Epithelial cell of esophagus (primary cell): ENCODE measurements at regions not wholly inside any gene's neighbourhood (a gene's known extent, or its start where the extent isn't known, plus 50 kb on each side); places are given as distances from the start of the nearest gene placed in this dataset.
A peak's percentile ranks its signal among the peaks of the same experiment; 100 is the strongest.

Experiments used
- DNase-seq: peaks from one replicate; pipeline ENCODE4 v3.0.0; 2010; ENCODE audit warnings: low read depth
- H3K4me3 ChIP-seq: 2 replicates; pipeline ENCODE4 v1.5.1; 2011; ENCODE audit warnings: mild to moderate bottlenecking, low read length, control low read depth
- CTCF ChIP-seq: IDR thresholded peaks from 2 replicates; pipeline ENCODE4 v1.5.1; 2011; ENCODE audit warnings: low read depth, mild to moderate bottlenecking, low read length, control low read depth, inconsistent platforms; ENCODE audit not compliant: insufficient read depth; ENCODE audit errors: missing control alignments

- no peak overlapping the region for H3K4me3 ChIP-seq
- peak; percentile 91 for DNase-seq
- no peak for TF ChIP-seq CTCF
Measured at GRCh38 chr1:168893359-168893801, 164.4 kb upstream of the DPT start.

DNA sequence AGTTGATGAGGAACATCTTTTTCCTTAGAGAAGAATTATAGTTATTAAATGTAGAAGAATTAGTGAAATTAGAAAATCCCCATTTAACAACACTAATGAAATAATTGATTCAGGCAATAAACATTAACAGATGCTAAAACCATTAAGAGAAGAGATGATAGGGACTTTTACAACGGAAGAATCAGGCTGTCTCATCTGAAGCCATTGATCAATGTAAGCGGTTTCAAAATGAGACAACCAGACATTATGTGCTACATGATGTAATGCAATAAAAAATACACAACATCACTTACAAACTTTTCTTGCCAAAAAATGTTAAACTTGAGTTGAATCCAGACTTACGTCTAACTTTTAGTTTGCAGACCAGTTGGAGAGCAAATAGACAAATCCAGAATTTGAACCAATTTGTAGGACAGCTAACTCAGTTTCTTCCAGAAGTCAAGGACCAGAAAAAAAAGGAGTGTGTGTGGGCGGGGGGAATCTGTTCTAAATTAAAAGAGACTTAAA lies 165.4 kb upstream of the DPT start:
- H3K4me3 ChIP-seq = no peak overlapping the region
- DNase-seq = no peak
- TF ChIP-seq CTCF = no peak

GRCh38 chr1:168897249-168897648 lies 168.2 kb upstream of the DPT start:
- TF ChIP-seq CTCF = no peak
- peak; percentile 20 for DNase-seq

GRCh38 chr1:168903237-168903830 lies 174.3 kb upstream of the DPT start:
- DNase-seq = peak; percentile 70
- no peak for TF ChIP-seq CTCF

More at GRCh38 chr1:168897249-168897648, 168.2 kb upstream of the DPT start:
- no peak overlapping the region for H3K4me3 ChIP-seq

DNA sequence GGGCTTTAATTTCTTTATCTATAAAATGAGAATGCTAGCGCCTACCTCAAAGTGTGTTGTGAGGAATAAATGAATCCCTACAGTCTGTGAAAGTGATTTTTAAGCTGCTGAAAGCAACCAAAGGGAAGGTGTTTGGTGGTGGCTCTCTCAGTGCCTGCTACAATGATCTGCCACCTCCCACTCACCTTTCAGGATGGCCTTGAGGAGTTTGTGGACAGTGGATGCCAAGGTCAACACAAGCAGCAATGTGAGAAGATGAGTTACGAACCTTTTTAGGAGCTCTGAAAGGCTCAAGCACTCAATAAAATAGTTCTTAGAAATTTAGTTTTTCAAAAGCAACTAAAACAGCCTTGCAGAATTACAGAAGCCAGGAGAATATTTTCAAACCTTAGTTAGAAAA lies 176.6 kb upstream of the DPT start:
- no peak for DNase-seq
- no peak for TF ChIP-seq CTCF
- H3K4me3 ChIP-seq = no peak overlapping the region

More at GRCh38 chr1:168903237-168903830, 174.3 kb upstream of the DPT start:
- H3K4me3 ChIP-seq = no peak overlapping the region

DNA sequence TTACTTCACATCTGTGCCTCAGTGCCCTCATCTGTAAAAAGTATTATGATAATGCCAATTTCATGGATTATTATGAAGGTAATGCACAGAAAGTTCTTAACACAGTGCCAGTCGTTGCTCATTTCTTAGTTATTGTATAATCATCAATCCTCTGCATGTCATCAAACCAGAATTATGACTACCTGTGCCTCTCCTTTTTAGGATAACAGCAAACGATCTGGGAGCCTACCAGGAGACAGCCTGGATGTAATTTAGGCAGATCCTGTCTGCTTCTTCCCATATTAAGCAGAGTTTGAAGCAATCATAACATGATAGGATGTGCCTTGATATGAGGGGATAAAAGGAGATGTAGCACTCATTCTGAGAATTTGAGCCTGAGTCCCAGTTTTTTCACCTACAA lies 177.4 kb upstream of the DPT start:
- no peak for TF ChIP-seq CTCF
- H3K4me3 ChIP-seq = no peak overlapping the region
- peak; percentile 37 for DNase-seq

- no peak overlapping the region for H3K4me3 ChIP-seq
- TF ChIP-seq CTCF = no peak
- DNase-seq = peak; percentile 83
Measured at GRCh38 chr1:168907053-168907452, 178.0 kb upstream of the DPT start.
